HUES48 (cell line): ENCODE measurements at regions not wholly inside any gene's neighbourhood (a gene's known extent, or its start where the extent isn't known, plus 50 kb on each side); places are given as distances from the start of the nearest gene placed in this dataset.
A peak's percentile ranks its signal among the peaks of the same experiment; 100 is the strongest.

ENCODE experiments used
- H3K27ac ChIP-seq: one replicate; pipeline ENCODE4 v1.7.0; 2013; ENCODE audit warnings: low read depth, low read length, inconsistent platforms
- H3K27me3 ChIP-seq: 2 replicates; pipeline ENCODE4 v1.6.1; 2013; ENCODE audit warnings: mild to moderate bottlenecking, low read length; ENCODE audit not compliant: control insufficient read depth, insufficient read depth
- H3K36me3 ChIP-seq: 2 replicates; pipeline ENCODE4 v1.6.1; 2013; ENCODE audit warnings: low read length; ENCODE audit not compliant: control insufficient read depth, insufficient read depth
- H3K4me1 ChIP-seq: 2 replicates; pipeline ENCODE4 v1.6.1; 2013; ENCODE audit warnings: mild to moderate bottlenecking, low read length; ENCODE audit not compliant: control insufficient read depth, insufficient read depth
- H3K4me3 ChIP-seq: 2 replicates; pipeline ENCODE4 v1.5.1; 2013; ENCODE audit warnings: mild to moderate bottlenecking, low read depth, low read length
- H3K9ac ChIP-seq: 2 replicates; pipeline ENCODE4 v1.6.1; 2013; ENCODE audit warnings: mild to moderate bottlenecking, low read depth, low read length, moderate library complexity
- H3K9me3 ChIP-seq: 2 replicates; pipeline ENCODE4 v1.6.1; 2013; ENCODE audit warnings: low read length; ENCODE audit not compliant: control insufficient read depth, insufficient read depth

GRCh38 chr2:216775043-216775453 lies 79.7 kb upstream of the IGFBP5 start:
- H3K9ac ChIP-seq: no peak overlapping the region
- no peaks in the 10 kb centered on the region for H3K36me3 ChIP-seq
- no peak overlapping the region for H3K27ac ChIP-seq
- H3K9me3 ChIP-seq: no peaks in the 10 kb centered on the region
- H3K27me3 ChIP-seq: no peaks in the 10 kb centered on the region
- peaks cover 8% of the 10 kb centered on the region for H3K4me1 ChIP-seq
- no peak overlapping the region for H3K4me3 ChIP-seq

GRCh38 chr2:216774620-216775019 lies 79.3 kb upstream of the IGFBP5 start:
- Histone ChIP-seq H3K9me3 (no peaks in the 10 kb centered on the region), H3K27ac (no peak overlapping the region), H3K27me3 (no peaks in the 10 kb centered on the region), H3K36me3 (no peaks in the 10 kb centered on the region), H3K9ac (no peak overlapping the region), H3K4me1 (peaks cover 8% of the 10 kb centered on the region), H3K4me3 (no peak overlapping the region)

GRCh38 chr2:216774180-216774579 lies 78.8 kb upstream of the IGFBP5 start:
- no peak overlapping the region for H3K4me3 ChIP-seq
- H3K9ac ChIP-seq: no peak overlapping the region
- no peaks in the 10 kb centered on the region for H3K9me3 ChIP-seq
- no peaks in the 10 kb centered on the region for H3K27me3 ChIP-seq
- no peak overlapping the region for H3K27ac ChIP-seq
- no peaks in the 10 kb centered on the region for H3K36me3 ChIP-seq
- peaks cover 8% of the 10 kb centered on the region for H3K4me1 ChIP-seq

GRCh38 chr2:216773072-216773471 lies 77.7 kb upstream of the IGFBP5 start:
- Histone ChIP-seq H3K36me3 (no peaks in the 10 kb centered on the region), H3K4me3 (no peak overlapping the region), H3K9me3 (no peaks in the 10 kb centered on the region), H3K9ac (no peak overlapping the region), H3K27me3 (no peaks in the 10 kb centered on the region), H3K27ac (no peak overlapping the region), H3K4me1 (peaks cover 8% of the 10 kb centered on the region)

GRCh38 chr2:216770717-216771116 lies 75.4 kb upstream of the IGFBP5 start:
- H3K27me3 ChIP-seq: no peaks in the 10 kb centered on the region
- peaks cover 16% of the 10 kb centered on the region for H3K4me1 ChIP-seq
- no peaks in the 10 kb centered on the region for H3K36me3 ChIP-seq
- H3K9ac ChIP-seq: no peak overlapping the region
- no peak overlapping the region for H3K4me3 ChIP-seq
- H3K9me3 ChIP-seq: no peaks in the 10 kb centered on the region
- H3K27ac ChIP-seq: peak overlapping the region; percentile 16

GRCh38 chr2:216770050-216770449 lies 74.7 kb upstream of the IGFBP5 start:
- Histone ChIP-seq H3K4me1 (peaks cover 23% of the 10 kb centered on the region), H3K27ac (peak overlapping the region; percentile 16), H3K9ac (no peak overlapping the region)

GRCh38 chr2:216769626-216770025 lies 74.3 kb upstream of the IGFBP5 start:
- H3K9me3 ChIP-seq: no peaks in the 10 kb centered on the region
- peaks cover 26% of the 10 kb centered on the region for H3K4me1 ChIP-seq
- no peak overlapping the region for H3K9ac ChIP-seq
- H3K27ac ChIP-seq: no peak overlapping the region
- H3K4me3 ChIP-seq: no peak overlapping the region
- H3K27me3 ChIP-seq: no peaks in the 10 kb centered on the region
- H3K36me3 ChIP-seq: no peaks in the 10 kb centered on the region

More at GRCh38 chr2:216770050-216770449, 74.7 kb upstream of the IGFBP5 start:
- Histone ChIP-seq H3K36me3 (no peaks in the 10 kb centered on the region), H3K9me3 (no peaks in the 10 kb centered on the region), H3K4me3 (no peak overlapping the region), H3K27me3 (no peaks in the 10 kb centered on the region)

- H3K9ac ChIP-seq: no peak overlapping the region
- no peak overlapping the region for H3K4me3 ChIP-seq
- no peaks in the 10 kb centered on the region for H3K36me3 ChIP-seq
Observed at GRCh38 chr2:216768908-216769411, 73.6 kb upstream of the IGFBP5 start.

GRCh38 chr2:216765761-216766262 lies 70.5 kb upstream of the IGFBP5 start:
- Histone ChIP-seq H3K4me1 (peaks cover 34% of the 10 kb centered on the region), H3K27ac (peak overlapping the region; percentile 75), H3K9ac (peak overlapping the region; percentile 26; the same call in 1 of the 2 replicates), H3K27me3 (no peaks in the 10 kb centered on the region), H3K4me3 (peak overlapping the region; percentile 22; the same call in 1 of the 2 replicates), H3K9me3 (no peaks in the 10 kb centered on the region), H3K36me3 (no peaks in the 10 kb centered on the region)

More at GRCh38 chr2:216768908-216769411, 73.6 kb upstream of the IGFBP5 start:
- H3K9me3 ChIP-seq: no peaks in the 10 kb centered on the region
- H3K4me1 ChIP-seq: peaks cover 26% of the 10 kb centered on the region
- H3K27ac ChIP-seq: no peak overlapping the region
- H3K27me3 ChIP-seq: no peaks in the 10 kb centered on the region

GRCh38 chr2:216763396-216763795 lies 68.0 kb upstream of the IGFBP5 start:
- no peak overlapping the region for H3K27ac ChIP-seq
- H3K4me3 ChIP-seq: no peak overlapping the region
- no peak overlapping the region for H3K9ac ChIP-seq
- H3K36me3 ChIP-seq: no peaks in the 10 kb centered on the region
- no peaks in the 10 kb centered on the region for H3K27me3 ChIP-seq
- no peaks in the 10 kb centered on the region for H3K9me3 ChIP-seq
- peaks cover 34% of the 10 kb centered on the region for H3K4me1 ChIP-seq

- no peak overlapping the region for H3K4me3 ChIP-seq
- peaks cover 27% of the 10 kb centered on the region for H3K4me1 ChIP-seq
- no peaks in the 10 kb centered on the region for H3K36me3 ChIP-seq
- no peak overlapping the region for H3K9ac ChIP-seq
- H3K27ac ChIP-seq: no peak overlapping the region
- no peaks in the 10 kb centered on the region for H3K27me3 ChIP-seq
- H3K9me3 ChIP-seq: no peaks in the 10 kb centered on the region
Observed at GRCh38 chr2:216761809-216762208, 66.5 kb upstream of the IGFBP5 start.
